ENCODE measurements at regions not wholly inside any gene's neighbourhood (a gene's known extent, or its start where the extent isn't known, plus 50 kb on each side); places are given as distances from the start of the nearest gene placed in this dataset.

- intact Hi-C loops (cut with DNase I): no loop called here
- DNase-seq (ENCODE audit: low spot score): no peak
Measured at GRCh38 chr4:45661893-45662292, 462.0 kb downstream of the GABRG1 start.

- intact Hi-C loops (cut with DNase I): no loop called here
- no peak for DNase-seq (ENCODE audit: low spot score)
Measured at GRCh38 chr4:45650545-45650944, 473.3 kb downstream of the GABRG1 start.

- DNase-seq (ENCODE audit: low spot score): no peak
Measured at GRCh38 chr4:45648846-45649245, 475.0 kb downstream of the GABRG1 start.

GRCh38 chr4:45647823-45648222 is 476.0 kb downstream of the GABRG1 start:
- intact Hi-C loops (cut with DNase I): no loop called here
- DNase-seq (ENCODE audit: low spot score): no peak

More at GRCh38 chr4:45648846-45649245, 475.0 kb downstream of the GABRG1 start:
- intact Hi-C loops (cut with DNase I): no loop called here

GRCh38 chr4:45646885-45647590 is 476.8 kb downstream of the GABRG1 start:
- intact Hi-C loops (cut with DNase I): no loop called here
- no peak for DNase-seq (ENCODE audit: low spot score)

GRCh38 chr4:45640281-45640680 is 483.6 kb downstream of the GABRG1 start:
- DNase-seq (ENCODE audit: low spot score): no peak

GRCh38 chr4:45638641-45639040 is 485.2 kb downstream of the GABRG1 start:
- intact Hi-C loops (cut with DNase I): loop anchor here in 1 of 2 donors (10.0 kb wide), 1 partner anchor 164 kb away; no protein-coding TSS in a partner anchor
- DNase-seq (ENCODE audit: low spot score): no peak

More at GRCh38 chr4:45640281-45640680, 483.6 kb downstream of the GABRG1 start:
- intact Hi-C loops (cut with DNase I): no loop called here

- no peak for DNase-seq (ENCODE audit: low spot score)
- intact Hi-C loops (cut with DNase I): loop anchor here in 1 of 2 donors (10.0 kb wide), 1 partner anchor 161 kb away; no protein-coding TSS in a partner anchor
Measured at GRCh38 chr4:45636175-45636574, 487.7 kb downstream of the GABRG1 start.

- DNase-seq (ENCODE audit: low spot score): no peak
- intact Hi-C loops (cut with DNase I): loop anchor here in 1 of 2 donors (10.0 kb wide), 1 partner anchor 155 kb away; no protein-coding TSS in a partner anchor
Measured at GRCh38 chr4:45629717-45630116, 494.1 kb downstream of the GABRG1 start.

GRCh38 chr4:45621971-45622370 is 501.9 kb downstream of the GABRG1 start:
- intact Hi-C loops (cut with DNase I): no loop called here

GRCh38 chr4:45620808-45621207 is 503.0 kb downstream of the GABRG1 start:
- no peak for DNase-seq (ENCODE audit: low spot score)
- intact Hi-C loops (cut with DNase I): no loop called here

More at GRCh38 chr4:45621971-45622370, 501.9 kb downstream of the GABRG1 start:
- DNase-seq (ENCODE audit: low spot score): no peak

GRCh38 chr4:45596379-45597101 is 527.3 kb downstream of the GABRG1 start:
- DNase-seq (ENCODE audit: low spot score): no peak
- intact Hi-C loops (cut with DNase I): no loop called here

GRCh38 chr4:45580334-45580733 is 543.5 kb downstream of the GABRG1 start:
- intact Hi-C loops (cut with DNase I): no loop called here
- DNase-seq (ENCODE audit: low spot score): no peak

- DNase-seq (ENCODE audit: low spot score): no peak
- intact Hi-C loops (cut with DNase I): no loop called here
Measured at GRCh38 chr4:45578874-45579273, 545.0 kb downstream of the GABRG1 start.

GRCh38 chr4:45576275-45576674 is 547.6 kb downstream of the GABRG1 start:
- intact Hi-C loops (cut with DNase I): no loop called here
- DNase-seq (ENCODE audit: low spot score): no peak

- DNase-seq (ENCODE audit: low spot score): no peak
- intact Hi-C loops (cut with DNase I): no loop called here
Measured at GRCh38 chr4:45569619-45570018, 554.2 kb downstream of the GABRG1 start.

- DNase-seq (ENCODE audit: low spot score): no peak
- intact Hi-C loops (cut with DNase I): no loop called here
Measured at GRCh38 chr4:45568694-45569093, 555.2 kb downstream of the GABRG1 start.

- DNase-seq (ENCODE audit: low spot score): peak; percentile 70
- intact Hi-C loops (cut with DNase I): no loop called here
Measured at GRCh38 chr4:45566896-45567603, 556.8 kb downstream of the GABRG1 start.

- no peak for DNase-seq (ENCODE audit: low spot score)
- intact Hi-C loops (cut with DNase I): no loop called here
Measured at GRCh38 chr4:45554423-45554822, 569.4 kb downstream of the GABRG1 start.

- intact Hi-C loops (cut with DNase I): no loop called here
- DNase-seq (ENCODE audit: low spot score): no peak
Measured at GRCh38 chr4:45550766-45551366, 573.0 kb downstream of the GABRG1 start.

All from posterior vena cava (tissue), 2 donors.